Right ventricle myocardium inferior (tissue), 1 donor: ENCODE measurements at regions not wholly inside any gene's neighbourhood (a gene's known extent, or its start where the extent isn't known, plus 50 kb on each side); places are given as distances from the start of the nearest gene placed in this dataset.
"Not testable (repeated sequence)": the region's sequence is repeated elsewhere in the genome, so short reads cannot be mapped to it uniquely, and the experiment has no call there.

Source experiments
- ATAC-seq: fragments of 200-7000 bp; cut with Tn5 transposase; one replicate; pipeline ENCODE4 v1.9.1; 2020; ENCODE audit warnings: mild to moderate bottlenecking, moderate library complexity
- DNase-seq: peaks from one replicate; pipeline ENCODE4 v3.0.0; 2021; ENCODE audit errors: missing footprints
- intact Hi-C: fragments of 100-400 bp; cut with DNase I; formaldehyde crosslinking; loops from one replicate; pipeline ENCODE4 v1.11.0; 2022
- donor health status: DM: no; HTN: yes; CAD: no; lungs with severe emphysema.

GRCh38 chr5:102154791-102155605 is 141.1 kb downstream of the SLCO4C1 start:
- intact Hi-C loops, DNase-seq, ATAC-seq: not testable (repeated sequence)

- intact Hi-C loops, result no loop called here
- ATAC-seq (no peak), DNase-seq (no peak)
These were observed 141.8 kb downstream of the SLCO4C1 start for GRCh38 chr5:102154291-102154690.

- intact Hi-C loops, result no loop called here
- no peak for ATAC-seq
- no peak for DNase-seq
These were observed 142.9 kb downstream of the SLCO4C1 start for GRCh38 chr5:102153003-102153759.

GRCh38 chr5:102139029-102139428 is 157.1 kb downstream of the SLCO4C1 start:
- ATAC-seq, result no peak
- intact Hi-C loops, result no loop called here
- DNase-seq, result no peak

GRCh38 chr5:102138243-102138653 is 157.8 kb downstream of the SLCO4C1 start:
- ATAC-seq, result no peak
- intact Hi-C loops, result no loop called here
- DNase-seq, result no peak

GRCh38 chr5:102130890-102131289 is 165.2 kb downstream of the SLCO4C1 start:
- ATAC-seq (no peak), DNase-seq (no peak)
- intact Hi-C loops, result no loop called here

GRCh38 chr5:102130386-102130785 is 165.7 kb downstream of the SLCO4C1 start:
- DNase-seq (no peak), ATAC-seq (no peak)
- intact Hi-C loops, result no loop called here

- no peak for DNase-seq
- intact Hi-C loops, result no loop called here
- ATAC-seq, result no peak
These were observed 176.8 kb downstream of the SLCO4C1 start for GRCh38 chr5:102119252-102119651.

GRCh38 chr5:102115736-102116135 is 180.3 kb downstream of the SLCO4C1 start:
- DNase-seq, result no peak
- ATAC-seq, result no peak
- intact Hi-C loops, result no loop called here

- DNase-seq, result no peak
- ATAC-seq, result no peak
- intact Hi-C loops, result no loop called here
These were observed 181.5 kb downstream of the SLCO4C1 start for GRCh38 chr5:102114525-102115069.

GRCh38 chr5:102107865-102108264 is 188.2 kb downstream of the SLCO4C1 start:
- intact Hi-C loops, result no loop called here
- DNase-seq, result peak; percentile 5
- peak; percentile 8 for ATAC-seq

- ATAC-seq (no peak), DNase-seq (peak; percentile 42)
- intact Hi-C loops, result no loop called here
These were observed 189.5 kb downstream of the SLCO4C1 start for GRCh38 chr5:102106599-102106998.

- intact Hi-C loops, result no loop called here
- DNase-seq (no peak), ATAC-seq (no peak)
These were observed 196.2 kb downstream of the SLCO4C1 start for GRCh38 chr5:102099766-102100331.

GRCh38 chr5:102099083-102099482 is 197.0 kb downstream of the SLCO4C1 start:
- DNase-seq, intact Hi-C loops, ATAC-seq: not testable (repeated sequence)

- DNase-seq, intact Hi-C loops, ATAC-seq: not testable (repeated sequence)
These were observed 197.5 kb downstream of the SLCO4C1 start for GRCh38 chr5:102098606-102099005.

GRCh38 chr5:102090770-102091169 is 205.3 kb downstream of the SLCO4C1 start:
- intact Hi-C loops, result no loop called here
- ATAC-seq (no peak), DNase-seq (no peak)

GRCh38 chr5:102089883-102090282 is 206.2 kb downstream of the SLCO4C1 start:
- no peak for DNase-seq
- ATAC-seq, result no peak
- intact Hi-C loops, result no loop called here

- DNase-seq (no peak), ATAC-seq (no peak)
- intact Hi-C loops, result no loop called here
These were observed 208.2 kb downstream of the SLCO4C1 start for GRCh38 chr5:102087906-102088305.

- intact Hi-C loops, result no loop called here
- DNase-seq (no peak), ATAC-seq (no peak)
These were observed 215.8 kb downstream of the SLCO4C1 start for GRCh38 chr5:102080288-102080687.
